HepG2 (cell line): ENCODE measurements at regions not wholly inside any gene's neighbourhood (a gene's known extent, or its start where the extent isn't known, plus 50 kb on each side); places are given as distances from the start of the nearest gene placed in this dataset.

Experiments
- ATAC-seq: fragments of 200-7000 bp; cut with Tn5 transposase; 3 replicates; pipeline ENCODE4 v1.9.1; 2020; ENCODE audit warnings: mild to moderate bottlenecking, moderate library complexity
- BruUV-seq: library from RNA; stranded (reverse); fragments of 400-500 nt; replicated peaks from 2 replicates; lab custom pipeline; 2021; lab: Mats Ljungman, UMichigan
- CTCF ChIA-PET: fragments of 300-600 bp; formaldehyde crosslinking; extraction: SDS; loops from one replicate; lab custom pipeline; 2021; ENCODE audit warnings: low total read pairs, inconsistent platforms, low intra/inter-chr PET ratio; lab: Yijun Ruan, JAX
- POLR2A ChIA-PET: fragments of 350-600 bp; sonication (Branson Sonifier 250); formaldehyde crosslinking; loops from one replicate; lab custom pipeline; 2020; ENCODE audit warnings: antibody characterized with exemption, inconsistent platforms; lab: Yijun Ruan, JAX
- DNase-seq: peaks from one replicate; pipeline ENCODE4 v3.0.0-alpha.2; 2015; ENCODE audit warnings: low spot score
- FAIRE-seq: peaks from 3 replicates; lab custom pipeline; 2011; peaks lifted over from hg19 to GRCh38; lab: Jason Lieb, UNC
- H2AFZ ChIP-seq: one replicate; pipeline ENCODE4 v1.6.1; 2011; ENCODE audit warnings: low read length, inconsistent platforms
- H3K27ac ChIP-seq: fragments of 300-600 bp; 3 replicates; pipeline ENCODE4 v1.8.0; 2011; ENCODE audit warnings: mixed run types, mild to moderate bottlenecking, mixed read lengths, low read length, inconsistent platforms; ENCODE audit not compliant: insufficient read depth; ENCODE audit errors: extremely low read length
- H3K27me3 ChIP-seq, 2 experiments: fragments of 200-600 bp in 1 of 2; 2 replicates in 1 of 2; 3 replicates in 1 of 2; pipeline versions ENCODE4 v1.6.0 to v1.8.0; 2011; ENCODE audit warnings: low read length in 2 of 2, mild to moderate bottlenecking in 2 of 2, moderate library complexity in 2 of 2, inconsistent platforms in 1 of 2; ENCODE audit not compliant: insufficient read depth in 2 of 2, control insufficient read depth in 1 of 2
- H3K36me3 ChIP-seq, 2 experiments: fragments of 200-600 bp in 1 of 2; replicated peaks in 1 of 2; 2 replicates in 1 of 2; 3 replicates in 1 of 2; pipeline versions ENCODE4 v1.5.1 to v1.8.0; 2011; ENCODE audit warnings: low read length in 2 of 2, inconsistent platforms in 1 of 2; ENCODE audit not compliant: insufficient read depth in 2 of 2, control insufficient read depth in 1 of 2
- H3K4me1 ChIP-seq: 2 replicates; pipeline ENCODE4 v1.5.1; 2012; ENCODE audit warnings: low read length, inconsistent platforms; ENCODE audit not compliant: insufficient read depth
- H3K4me2 ChIP-seq: 2 replicates; pipeline ENCODE4 v1.6.0; 2011; ENCODE audit warnings: low read depth, low read length, inconsistent platforms
- H3K4me3 ChIP-seq, 3 experiments: fragments of 200-600 bp in 1 of 3; sonication (generic), shearing (Covaris generic) in 1 of 3; replicated peaks in 1 of 3; 2 replicates each; pipeline ENCODE4 v1.5.1; 2011 to 2016; ENCODE audit warnings: low read length in 3 of 3, inconsistent platforms in 2 of 3, low read depth in 2 of 3, mild to moderate bottlenecking in 2 of 3, control low read depth in 1 of 3, mixed read lengths in 1 of 3; ENCODE audit not compliant: insufficient read depth in 1 of 3
- H3K79me2 ChIP-seq: one replicate; pipeline ENCODE4 v1.6.1; 2011; ENCODE audit warnings: low read length, inconsistent platforms; ENCODE audit not compliant: insufficient read depth
- H3K9ac ChIP-seq: 2 replicates; pipeline ENCODE4 v1.6.0; 2011; ENCODE audit warnings: mild to moderate bottlenecking, low read depth, low read length, inconsistent platforms; ENCODE audit not compliant: insufficient read depth
- H3K9me3 ChIP-seq: 2 replicates; pipeline ENCODE4 v1.5.1; 2012; ENCODE audit warnings: mild to moderate bottlenecking, low read length
- H4K20me1 ChIP-seq: 2 replicates; pipeline ENCODE4 v1.6.0; 2011; ENCODE audit warnings: inconsistent platforms, mild to moderate bottlenecking, low read length, moderate library complexity; ENCODE audit not compliant: insufficient read depth
- CREB3 ChIP-seq: sonication (generic); formaldehyde crosslinking; IDR thresholded peaks from 2 replicates; pipeline ENCODE4 v1.5.0; 2020; ENCODE audit warnings: missing genetic modification reagents
- DDIT3 ChIP-seq: sonication (generic); formaldehyde crosslinking; IDR thresholded peaks from 2 replicates; pipeline ENCODE4 v1.4.0; 2020; ENCODE audit warnings: mild to moderate bottlenecking, missing genetic modification reagents
- JDP2 ChIP-seq: sonication (generic); formaldehyde crosslinking; IDR thresholded peaks from 2 replicates; pipeline ENCODE4 v1.8.1; 2022; ENCODE audit warnings: missing genetic modification reagents, borderline replicate concordance
- KDM3A ChIP-seq: IDR thresholded peaks from 2 replicates; pipeline ENCODE4 v1.6.1; 2018; ENCODE audit warnings: low read depth, missing compliant biosample characterization
- SYNCRIP ChIP-seq: fragments of 200-400 bp; formaldehyde crosslinking; IDR thresholded peaks from 2 replicates; pipeline ENCODE4 v1.6.1; 2018; ENCODE audit warnings: mild to moderate bottlenecking, low read depth, low read length; ENCODE audit not compliant: insufficient read depth
- ZFP37 ChIP-seq: sonication (generic); formaldehyde crosslinking; IDR thresholded peaks from 2 replicates; pipeline ENCODE4 v1.4.0; 2020; ENCODE audit warnings: missing genetic modification reagents, borderline replicate concordance
- ZNF225 ChIP-seq: sonication (generic); formaldehyde crosslinking; IDR thresholded peaks from 2 replicates; pipeline ENCODE4 v1.4.0; 2020; ENCODE audit warnings: mild to moderate bottlenecking, missing genetic modification reagents
- ZNF362 ChIP-seq: sonication (generic); formaldehyde crosslinking; IDR thresholded peaks from 2 replicates; pipeline ENCODE4 v1.4.0; 2020; ENCODE audit warnings: missing genetic modification reagents, mild to moderate bottlenecking, borderline replicate concordance
- ZSCAN22 ChIP-seq: sonication (generic); formaldehyde crosslinking; IDR thresholded peaks from 2 replicates; pipeline ENCODE4 v1.4.0; 2020; ENCODE audit warnings: mild to moderate bottlenecking, missing genetic modification reagents
- WGBS: methylation state at CpG from one replicate; pipeline ENCODE4 v1.1.6; 2017; ENCODE audit warnings: low lambda C conversion rate; 5-methylcytosine and 5-hydroxymethylcytosine counted together
- in situ Hi-C: cut with HindIII; loops from 2 replicates; pipeline ENCODE4 v1.10.0; 2017; ENCODE audit warnings: low pct_unique_long_range_greater_than_20kb; ENCODE audit not compliant: extremely low pct_ligation_motif_present
- intact Hi-C: fragments of 100-400 bp; cut with micrococcal nuclease; formaldehyde crosslinking; loops from one replicate; pipeline ENCODE4 v1.10.0; 2022; ENCODE audit not compliant: unreplicated experiment

- TF ChIP-seq ZNF362 (CRISPR knock-in tag) = 0 out of 2 replicates have a peak, but pooled peaks have one; percentile 1
Measured at GRCh38 chr17:72424505-72425117, 303.8 kb downstream of the SOX9 start (continued).

GRCh38 chr17:72425133-72425793 lies 304.4 kb downstream of the SOX9 start:
- Histone ChIP-seq H3K4me1 (peaks cover 97% of the 10 kb centered on the region), H3K9me3 (no peaks in the 10 kb centered on the region), H3K9ac (no peak overlapping the region), H3K27ac (no peak overlapping the region), H4K20me1 (no peaks in the 10 kb centered on the region), H3K36me3 (peaks cover 15 to 19% of the 10 kb centered on the region in 2 experiments; a peak in 4 of 5 replicates), H2AFZ (no peak overlapping the region), H3K4me2 (no peak overlapping the region), H3K27me3 (no peaks in the 10 kb centered on the region), H3K79me2 (peaks cover 64% of the 10 kb centered on the region), H3K4me3 (no peak overlapping the region)
- intact Hi-C loops = no loop called here
- in situ Hi-C loops = no loop called here
- WGBS = 95% methylated on average over 7 of the region's 7 CpGs
- FAIRE-seq (no peak), DNase-seq (no peak), ATAC-seq (no peak)
- ChIA-PET CTCF (no interaction called here), POLR2A (interaction anchor here (1.3 to 2.7 kb wide), 4 partner anchors 12 to 304 kb away, joined by 3 to 11 read pairs (median 8); partner anchors contain the start of gene SOX9)
- no peak for TF ChIP-seq ZSCAN22 (CRISPR knock-in tag)
- no peak for TF ChIP-seq ZNF225
- TF ChIP-seq JDP2 (CRISPR knock-in tag) = no peak
- no peak for TF ChIP-seq SYNCRIP
- TF ChIP-seq KDM3A (CRISPR knock-in tag) = no peak
- TF ChIP-seq CREB3 (CRISPR knock-in tag) = no peak
- no peak for TF ChIP-seq ZFP37 (CRISPR knock-in tag)
- TF ChIP-seq DDIT3 = no peak
- BruUV-seq = no TSS peak
